BE2C (cell line): ENCODE measurements at regions not wholly inside any gene's neighbourhood (a gene's known extent, or its start where the extent isn't known, plus 50 kb on each side); places are given as distances from the start of the nearest gene placed in this dataset.

Experiments
- DNase-seq: peaks from one replicate; pipeline ENCODE4 v3.0.0-alpha.2; 2020
- H3K27me3 ChIP-seq: fragments of 250-450 bp; sonication (Bioruptor Pico); 2 replicates; pipeline ENCODE4 v1.5.1; 2020; ENCODE audit warnings: mild to moderate bottlenecking
- H3K36me3 ChIP-seq: fragments of 250-450 bp; sonication (Bioruptor Pico); 2 replicates; pipeline ENCODE4 v1.5.1; 2020; ENCODE audit warnings: mild to moderate bottlenecking
- H3K4me1 ChIP-seq: fragments of 250-450 bp; sonication (Bioruptor Pico); 2 replicates; pipeline ENCODE4 v1.5.1; 2020
- H3K4me3 ChIP-seq: 2 replicates; pipeline ENCODE4 v1.5.1; 2011; ENCODE audit warnings: low read depth, low read length
- H3K9me3 ChIP-seq: fragments of 250-450 bp; sonication (Bioruptor Pico); 2 replicates; pipeline ENCODE4 v1.5.1; 2020
- TF ChIP-seq, protein P1 (sequence below): IDR thresholded peaks from 2 replicates; pipeline ENCODE4 v1.5.1; 2012; ENCODE audit warnings: mild to moderate bottlenecking, low read depth, low read length

DNA sequence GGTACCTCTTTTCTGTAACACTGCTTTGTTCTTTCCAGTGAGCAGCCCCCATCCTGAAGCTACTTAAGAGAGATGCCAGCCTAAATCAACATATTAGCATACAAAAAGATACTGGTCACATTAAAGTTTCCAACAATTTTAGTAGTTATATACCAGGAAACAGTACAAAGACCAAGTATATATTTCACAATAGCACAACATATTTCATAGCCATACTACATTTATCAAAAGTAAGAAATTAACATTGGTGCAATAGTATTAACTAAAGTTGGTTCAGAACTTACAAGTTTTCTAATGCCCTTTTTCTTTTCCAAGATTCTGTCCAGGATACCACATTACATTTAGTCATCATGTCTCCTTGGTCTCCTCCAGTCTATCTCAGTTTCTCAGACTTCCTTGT, 641.0 kb upstream of the GJE1 start:
- H3K9me3 ChIP-seq: no peaks in the 10 kb centered on the region
- H3K4me3 ChIP-seq: no peak overlapping the region
- TF ChIP-seq, protein P1, sequence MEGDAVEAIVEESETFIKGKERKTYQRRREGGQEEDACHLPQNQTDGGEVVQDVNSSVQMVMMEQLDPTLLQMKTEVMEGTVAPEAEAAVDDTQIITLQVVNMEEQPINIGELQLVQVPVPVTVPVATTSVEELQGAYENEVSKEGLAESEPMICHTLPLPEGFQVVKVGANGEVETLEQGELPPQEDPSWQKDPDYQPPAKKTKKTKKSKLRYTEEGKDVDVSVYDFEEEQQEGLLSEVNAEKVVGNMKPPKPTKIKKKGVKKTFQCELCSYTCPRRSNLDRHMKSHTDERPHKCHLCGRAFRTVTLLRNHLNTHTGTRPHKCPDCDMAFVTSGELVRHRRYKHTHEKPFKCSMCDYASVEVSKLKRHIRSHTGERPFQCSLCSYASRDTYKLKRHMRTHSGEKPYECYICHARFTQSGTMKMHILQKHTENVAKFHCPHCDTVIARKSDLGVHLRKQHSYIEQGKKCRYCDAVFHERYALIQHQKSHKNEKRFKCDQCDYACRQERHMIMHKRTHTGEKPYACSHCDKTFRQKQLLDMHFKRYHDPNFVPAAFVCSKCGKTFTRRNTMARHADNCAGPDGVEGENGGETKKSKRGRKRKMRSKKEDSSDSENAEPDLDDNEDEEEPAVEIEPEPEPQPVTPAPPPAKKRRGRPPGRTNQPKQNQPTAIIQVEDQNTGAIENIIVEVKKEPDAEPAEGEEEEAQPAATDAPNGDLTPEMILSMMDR: no peak
- DNase-seq: no peak
- H3K36me3 ChIP-seq: no peaks in the 10 kb centered on the region
- H3K27me3 ChIP-seq: no peaks in the 10 kb centered on the region
- no peaks in the 10 kb centered on the region for H3K4me1 ChIP-seq

DNA sequence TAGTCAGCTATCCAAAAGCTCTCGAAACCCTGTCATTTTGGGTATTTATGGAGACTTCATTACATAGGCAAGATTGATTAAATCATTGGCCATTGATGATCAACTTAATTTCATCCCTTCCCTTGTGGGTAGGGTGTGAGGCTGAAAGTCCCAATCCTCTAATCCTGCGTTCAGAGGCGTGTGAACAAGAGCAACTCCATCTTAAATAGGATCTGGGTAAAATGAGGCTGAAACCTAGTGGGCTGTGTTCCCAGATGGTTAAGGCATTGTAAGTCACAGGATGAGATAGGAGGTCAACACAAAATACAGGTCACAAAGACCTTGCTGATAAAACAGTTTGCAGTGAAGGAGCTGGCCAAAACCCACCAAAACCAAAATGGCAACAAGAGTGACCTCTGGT, 641.7 kb upstream of the GJE1 start:
- Histone ChIP-seq H3K9me3 (no peaks in the 10 kb centered on the region), H3K36me3 (no peaks in the 10 kb centered on the region), H3K4me3 (no peak overlapping the region), H3K27me3 (no peaks in the 10 kb centered on the region), H3K4me1 (no peaks in the 10 kb centered on the region)
- TF ChIP-seq, protein P1: no peak
- DNase-seq: no peak

DNA sequence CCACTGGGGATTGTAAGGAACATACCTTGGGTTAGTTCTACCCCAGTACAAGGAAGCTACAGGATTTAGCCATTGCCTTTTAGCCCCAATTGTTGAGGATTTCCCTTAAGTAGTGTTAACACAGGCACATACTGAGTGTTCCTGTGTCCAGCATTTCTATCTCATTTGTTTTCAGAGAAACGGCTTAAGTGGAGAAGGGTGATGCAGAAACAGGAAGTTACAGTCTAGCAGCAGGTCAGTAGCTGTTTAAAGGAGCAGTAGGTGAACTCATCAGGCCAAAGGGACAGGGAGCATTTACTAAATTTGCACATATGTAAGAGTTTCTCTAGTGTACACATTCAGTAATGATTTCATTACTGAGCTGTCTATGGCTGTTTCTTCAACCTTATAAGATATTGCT, 644.2 kb upstream of the GJE1 start:
- TF ChIP-seq, protein P1: no peak
- H3K4me1 ChIP-seq: no peaks in the 10 kb centered on the region
- H3K9me3 ChIP-seq: no peaks in the 10 kb centered on the region
- no peaks in the 10 kb centered on the region for H3K36me3 ChIP-seq
- no peaks in the 10 kb centered on the region for H3K27me3 ChIP-seq
- DNase-seq: no peak
- no peak overlapping the region for H3K4me3 ChIP-seq

DNA sequence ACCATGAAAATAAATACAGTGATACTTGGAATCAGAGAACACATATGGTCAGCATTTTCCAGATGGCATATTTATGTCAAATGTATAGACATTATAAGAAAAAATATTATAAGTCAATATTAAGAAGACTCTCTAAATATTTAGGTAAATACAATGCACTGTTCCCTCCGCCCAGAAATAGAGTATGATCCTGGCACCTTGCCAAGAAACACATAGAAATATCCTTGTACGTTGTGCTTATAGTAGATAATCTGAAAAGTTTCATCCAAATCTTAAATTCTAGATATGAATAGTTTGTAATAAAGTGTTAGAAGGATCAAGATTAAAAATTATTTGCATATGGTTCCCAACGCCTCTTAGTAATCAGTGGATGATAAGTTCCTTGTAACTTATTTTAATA, 645.8 kb upstream of the GJE1 start:
- Histone ChIP-seq H3K36me3 (no peaks in the 10 kb centered on the region), H3K4me3 (no peak overlapping the region), H3K27me3 (no peaks in the 10 kb centered on the region), H3K4me1 (no peaks in the 10 kb centered on the region), H3K9me3 (no peaks in the 10 kb centered on the region)
- TF ChIP-seq, protein P1: no peak
- DNase-seq: no peak

DNA sequence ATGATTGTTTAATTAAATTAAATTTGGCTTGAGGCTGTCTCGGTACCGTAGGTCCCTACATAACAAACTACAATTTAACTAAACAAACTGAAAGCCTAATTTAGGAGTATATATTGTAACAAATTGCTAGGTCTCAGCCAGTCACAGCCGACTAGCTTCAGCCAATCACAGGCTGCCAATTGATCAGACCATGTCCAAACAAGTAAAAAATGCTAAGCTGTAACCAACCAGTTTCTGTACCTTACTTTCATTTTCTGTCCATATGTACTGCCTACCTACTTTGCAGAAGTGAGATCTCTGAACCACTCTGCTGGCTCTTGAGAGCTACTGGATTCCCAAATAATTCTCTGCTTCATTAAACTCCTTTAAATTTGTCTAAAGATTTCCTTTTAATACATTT, 648.0 kb upstream of the GJE1 start:
- Histone ChIP-seq H3K9me3 (no peaks in the 10 kb centered on the region), H3K36me3 (no peaks in the 10 kb centered on the region), H3K27me3 (no peaks in the 10 kb centered on the region), H3K4me1 (no peaks in the 10 kb centered on the region), H3K4me3 (no peak overlapping the region)
- no peak for DNase-seq
- TF ChIP-seq, protein P1: no peak

DNA sequence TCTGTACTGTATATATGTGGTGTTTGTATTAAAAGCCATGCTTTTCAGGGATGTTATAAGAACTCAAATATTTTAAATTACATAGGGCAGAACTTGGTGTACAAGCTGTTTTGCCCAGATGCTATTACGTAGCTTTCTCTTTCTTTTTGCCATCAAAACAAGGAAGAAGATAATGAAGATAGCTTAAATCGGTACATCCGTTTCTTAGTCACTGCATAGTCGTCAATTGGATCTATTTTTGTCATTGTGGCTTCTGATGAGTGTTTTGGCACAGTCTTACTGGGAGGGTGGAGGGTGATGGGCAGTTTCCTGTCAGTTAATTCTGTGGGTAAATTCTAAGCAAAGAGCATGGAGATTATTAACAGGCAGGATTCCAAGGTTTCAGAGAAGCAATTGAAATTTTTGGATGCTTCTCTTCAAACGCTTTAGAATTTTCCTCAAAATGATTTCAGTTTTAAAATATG, 649.1 kb upstream of the GJE1 start:
- Histone ChIP-seq H3K9me3 (no peaks in the 10 kb centered on the region), H3K4me1 (no peaks in the 10 kb centered on the region), H3K4me3 (no peak overlapping the region), H3K36me3 (no peaks in the 10 kb centered on the region), H3K27me3 (no peaks in the 10 kb centered on the region)
- TF ChIP-seq, protein P1: no peak
- no peak for DNase-seq
